LNCAP (cell line): ENCODE measurements at regions not wholly inside any gene's neighbourhood (a gene's known extent, or its start where the extent isn't known, plus 50 kb on each side); places are given as distances from the start of the nearest gene placed in this dataset.

Experiments
- TF ChIP-seq, protein P1 (sequence below): fragments of 450-650 bp; IDR thresholded peaks from 2 replicates; pipeline ENCODE4 v1.5.1; 2017; ENCODE audit warnings: mild to moderate bottlenecking

DNA sequence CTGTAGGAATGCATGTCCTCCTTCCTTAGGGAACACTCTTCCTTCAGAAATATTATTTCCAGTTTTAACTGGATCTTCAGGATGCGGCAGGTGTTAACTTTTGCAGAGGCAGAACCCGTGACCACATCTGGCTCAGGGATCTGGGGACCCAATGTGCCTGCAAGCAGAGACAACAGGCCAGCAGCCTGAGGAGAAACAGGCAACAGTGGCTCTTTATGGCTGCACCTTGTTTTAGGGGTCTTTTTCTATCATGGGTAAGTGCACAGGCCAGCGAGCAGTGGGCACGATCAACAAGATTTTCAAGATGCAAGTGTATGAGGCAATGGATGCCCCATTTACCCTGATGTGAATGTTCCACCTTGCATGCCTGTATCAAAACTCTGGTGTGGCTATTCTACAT lies 497.5 kb upstream of the KLF6 start:
- TF ChIP-seq, protein P1, sequence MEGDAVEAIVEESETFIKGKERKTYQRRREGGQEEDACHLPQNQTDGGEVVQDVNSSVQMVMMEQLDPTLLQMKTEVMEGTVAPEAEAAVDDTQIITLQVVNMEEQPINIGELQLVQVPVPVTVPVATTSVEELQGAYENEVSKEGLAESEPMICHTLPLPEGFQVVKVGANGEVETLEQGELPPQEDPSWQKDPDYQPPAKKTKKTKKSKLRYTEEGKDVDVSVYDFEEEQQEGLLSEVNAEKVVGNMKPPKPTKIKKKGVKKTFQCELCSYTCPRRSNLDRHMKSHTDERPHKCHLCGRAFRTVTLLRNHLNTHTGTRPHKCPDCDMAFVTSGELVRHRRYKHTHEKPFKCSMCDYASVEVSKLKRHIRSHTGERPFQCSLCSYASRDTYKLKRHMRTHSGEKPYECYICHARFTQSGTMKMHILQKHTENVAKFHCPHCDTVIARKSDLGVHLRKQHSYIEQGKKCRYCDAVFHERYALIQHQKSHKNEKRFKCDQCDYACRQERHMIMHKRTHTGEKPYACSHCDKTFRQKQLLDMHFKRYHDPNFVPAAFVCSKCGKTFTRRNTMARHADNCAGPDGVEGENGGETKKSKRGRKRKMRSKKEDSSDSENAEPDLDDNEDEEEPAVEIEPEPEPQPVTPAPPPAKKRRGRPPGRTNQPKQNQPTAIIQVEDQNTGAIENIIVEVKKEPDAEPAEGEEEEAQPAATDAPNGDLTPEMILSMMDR, result no peak

DNA sequence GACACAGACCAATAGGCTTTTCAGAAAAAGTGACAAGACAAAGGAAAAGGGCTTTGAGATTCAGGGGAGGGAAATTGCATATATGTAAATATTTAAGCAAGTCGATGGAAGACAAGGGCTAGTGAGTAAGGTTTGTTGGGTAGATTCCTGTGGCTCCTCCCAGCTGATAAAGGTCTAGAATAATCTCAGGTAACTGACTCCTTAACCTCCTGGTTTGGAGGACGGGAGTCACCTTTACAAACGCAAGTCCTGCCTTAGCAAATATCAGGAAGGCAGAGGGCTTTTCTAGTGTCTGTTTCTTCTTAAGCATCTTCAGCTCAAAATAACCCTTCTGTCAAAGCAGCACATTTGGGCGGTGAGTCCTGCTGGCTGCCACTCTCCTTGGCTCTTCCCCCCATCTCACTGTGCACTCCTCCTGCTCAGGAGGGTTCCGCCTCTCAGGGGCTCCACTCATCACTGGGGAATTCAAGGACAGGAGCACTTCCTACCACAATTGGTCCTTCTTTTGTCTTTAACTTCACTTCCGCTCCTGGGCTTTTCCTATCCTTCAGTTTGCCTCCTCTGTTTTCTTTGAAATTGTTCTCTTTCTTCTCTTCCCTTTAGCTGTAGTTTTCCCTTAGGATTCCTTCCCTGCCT lies 496.3 kb upstream of the KLF6 start:
- TF ChIP-seq, protein P1, result no peak

DNA sequence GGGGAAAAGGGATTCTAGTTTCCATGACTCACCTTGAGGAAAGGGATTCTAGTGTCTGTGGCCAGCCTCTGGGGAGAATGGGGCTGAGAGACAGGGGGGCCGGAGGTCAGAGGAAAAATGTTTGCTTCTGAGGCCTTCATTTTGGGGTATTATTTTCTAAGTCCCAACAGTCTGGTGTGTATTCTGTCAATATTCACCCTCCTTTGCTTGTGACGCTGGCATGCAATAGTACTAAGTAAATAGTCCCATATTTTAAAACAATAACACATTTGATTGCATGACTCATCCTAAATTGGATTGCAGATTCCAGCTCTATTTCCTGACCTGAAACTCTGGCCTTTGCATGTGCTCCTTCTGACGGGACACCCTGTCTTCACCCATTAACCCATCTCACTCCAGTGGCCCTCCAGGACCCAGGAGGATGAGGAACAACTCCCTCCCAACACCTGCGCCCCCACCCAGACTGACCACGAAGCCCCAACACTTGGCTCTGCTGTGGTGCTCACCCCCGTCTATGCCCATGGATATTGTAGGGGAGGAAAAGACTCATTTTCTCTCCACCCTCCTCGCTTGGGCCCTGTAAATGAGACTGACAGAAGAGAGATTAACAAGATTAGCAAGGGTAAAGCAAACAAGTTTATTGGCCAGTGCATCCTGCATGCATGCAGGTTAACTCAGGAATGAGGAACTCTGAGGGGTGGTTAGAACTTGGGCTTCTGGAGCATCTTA lies 495.6 kb upstream of the KLF6 start:
- TF ChIP-seq, protein P1, result no peak

DNA sequence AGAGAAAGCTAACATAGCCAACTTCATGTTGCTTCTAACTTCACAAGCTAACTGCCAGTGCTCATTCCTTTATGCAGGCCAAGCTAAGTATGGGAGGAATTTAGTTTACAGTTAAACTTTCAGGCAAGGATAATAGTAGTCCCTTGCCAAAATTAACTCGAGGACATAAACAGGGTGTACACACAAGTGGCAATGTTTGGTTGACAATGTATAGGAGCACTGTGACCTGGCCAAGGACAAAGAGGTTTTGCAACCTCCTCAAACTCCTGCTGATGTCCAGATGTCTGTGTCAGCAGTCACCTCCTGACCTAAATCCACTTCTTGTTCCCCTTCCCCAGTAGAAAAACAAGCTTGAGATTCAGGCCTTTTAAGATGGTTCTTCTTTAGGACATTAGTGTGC lies 494.6 kb upstream of the KLF6 start:
- TF ChIP-seq, protein P1, result no peak

DNA sequence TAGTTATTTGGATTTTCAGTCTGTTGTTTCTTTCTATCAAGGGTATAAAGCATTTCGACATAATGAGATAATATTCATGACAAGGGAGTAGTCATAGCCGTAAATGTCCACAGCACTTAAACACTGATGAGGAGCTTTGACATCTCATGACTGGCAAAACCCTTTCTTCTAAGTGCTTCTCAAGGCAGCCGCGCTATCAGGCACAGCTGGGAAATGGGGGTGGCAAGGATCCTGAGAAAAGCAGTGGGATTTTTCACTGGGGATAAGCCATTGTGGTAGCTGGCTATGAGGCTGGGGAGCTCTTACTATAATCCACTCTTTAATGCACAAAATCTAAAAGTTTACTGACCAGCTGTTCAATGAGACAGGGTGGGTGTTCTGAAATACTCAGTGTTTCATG lies 493.2 kb upstream of the KLF6 start:
- TF ChIP-seq, protein P1, result no peak

DNA sequence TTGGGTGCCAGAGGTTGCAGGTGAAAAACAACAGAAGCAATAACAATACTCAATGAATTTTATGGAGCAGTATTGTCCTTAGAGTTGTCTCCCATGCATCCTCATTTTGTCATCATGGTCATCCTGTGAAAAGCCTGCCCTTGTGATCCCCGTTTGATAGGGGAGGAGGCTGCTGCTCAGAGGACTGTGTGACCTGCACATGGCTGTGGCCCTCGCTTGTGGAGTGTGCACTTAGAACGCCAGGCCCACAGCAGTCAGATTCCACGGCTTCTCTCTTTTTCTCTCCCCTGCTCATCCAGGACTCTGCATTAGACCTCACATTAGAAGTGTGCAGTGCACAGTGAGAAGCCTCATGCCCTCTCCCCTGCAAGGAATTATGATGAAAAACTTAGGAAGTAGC lies 491.1 kb upstream of the KLF6 start:
- TF ChIP-seq, protein P1, result no peak

DNA sequence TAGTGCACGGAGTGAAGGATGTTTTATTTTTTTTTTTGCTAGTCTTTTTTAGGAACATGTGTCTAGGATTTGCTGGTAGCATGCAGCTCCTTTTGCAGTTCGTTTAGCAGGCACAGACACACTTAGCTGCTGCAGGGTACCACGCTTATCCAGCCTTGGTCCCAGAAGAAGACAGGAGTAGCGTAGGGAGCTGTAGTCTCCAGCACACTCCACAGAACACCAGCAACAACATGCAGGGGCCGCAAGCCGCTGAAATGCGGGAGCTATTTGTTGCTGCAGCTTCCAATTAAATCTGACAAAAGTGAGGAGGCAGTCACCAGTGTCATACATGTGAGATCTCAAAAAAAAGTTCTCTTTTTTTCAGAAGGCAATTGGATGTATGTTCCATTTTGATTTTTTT lies 486.2 kb upstream of the KLF6 start:
- TF ChIP-seq, protein P1, result no peak
